GM18517 (cell line): ENCODE measurements at regions not wholly inside any gene's neighbourhood (a gene's known extent, or its start where the extent isn't known, plus 50 kb on each side); places are given as distances from the start of the nearest gene placed in this dataset.

ENCODE experiments used
- ATAC-seq: cut with Tn5 transposase; IDR thresholded peaks from one replicate; pipeline ENCODE4 v1.9.1; 2021; ENCODE audit warnings: mild to moderate bottlenecking, moderate library complexity; ENCODE audit not compliant: unreplicated experiment

DNA sequence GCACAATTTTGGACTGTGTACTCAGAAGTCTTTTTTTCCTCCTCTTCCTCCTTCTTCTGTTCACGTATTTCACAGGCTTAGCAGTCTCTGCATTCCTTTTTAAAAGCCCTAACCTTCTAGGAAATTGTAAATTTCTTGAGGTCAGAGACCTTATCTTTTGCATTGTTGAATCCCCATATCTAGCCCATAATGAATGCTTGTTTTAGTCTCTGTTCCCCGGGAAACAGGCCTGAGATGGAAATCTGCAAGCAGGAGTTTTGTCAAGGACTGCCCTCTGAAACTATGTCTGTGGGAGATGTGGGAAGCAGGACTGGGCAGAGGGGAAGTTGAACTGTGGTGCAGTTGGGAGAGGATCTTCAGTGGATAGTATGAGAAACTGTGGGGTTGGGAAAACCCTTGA is 272.2 kb upstream of the DAB1 start:
- no peak for ATAC-seq

GRCh38 chr1:57686306-57686705 is 262.4 kb upstream of the DAB1 start:
- no peak for ATAC-seq

DNA sequence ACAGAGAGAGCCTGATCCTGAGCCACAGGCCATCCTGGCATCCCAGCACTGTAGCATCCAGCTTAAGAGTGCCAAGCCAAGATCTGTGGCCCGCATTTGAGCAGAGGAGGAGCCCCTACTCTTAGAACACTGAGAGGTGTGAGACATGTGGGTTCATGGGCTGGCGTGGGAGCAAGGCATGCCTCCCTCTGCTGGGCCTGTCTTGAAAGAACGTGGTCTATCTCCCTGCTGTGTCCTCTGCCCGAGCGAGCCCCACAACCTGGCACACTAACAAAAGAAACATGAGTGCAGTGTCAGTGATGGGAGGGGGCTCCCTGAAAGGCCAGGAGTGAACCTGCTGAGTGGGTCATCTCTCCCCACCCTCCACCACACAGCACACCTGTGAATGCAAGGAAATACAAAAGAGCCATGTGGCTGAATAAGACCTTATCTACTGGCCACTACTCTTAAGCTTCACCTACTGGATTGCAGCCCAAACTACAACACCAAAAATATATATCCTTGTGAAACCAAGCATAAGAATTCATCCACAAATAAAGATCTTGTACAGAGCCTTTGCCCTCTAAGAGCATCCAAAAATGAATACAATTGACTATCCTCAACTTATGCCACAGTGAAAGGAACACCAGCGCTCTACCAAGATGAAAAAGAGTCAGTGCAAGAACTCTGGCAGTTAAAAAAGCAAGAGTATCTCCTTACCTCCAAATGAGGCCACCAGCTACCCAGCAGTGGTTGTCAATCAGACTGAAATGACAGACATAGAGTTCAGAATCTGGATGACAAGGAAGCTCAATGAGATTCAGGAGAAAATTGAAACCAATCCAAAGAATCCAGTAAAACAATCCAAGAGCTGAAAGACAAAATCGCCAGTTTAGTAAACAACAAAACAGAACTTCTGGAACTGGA is 259.4 kb upstream of the DAB1 start:
- no peak for ATAC-seq

- no peak for ATAC-seq
These were observed 254.3 kb upstream of the DAB1 start for GRCh38 chr1:57678138-57678537.

DNA sequence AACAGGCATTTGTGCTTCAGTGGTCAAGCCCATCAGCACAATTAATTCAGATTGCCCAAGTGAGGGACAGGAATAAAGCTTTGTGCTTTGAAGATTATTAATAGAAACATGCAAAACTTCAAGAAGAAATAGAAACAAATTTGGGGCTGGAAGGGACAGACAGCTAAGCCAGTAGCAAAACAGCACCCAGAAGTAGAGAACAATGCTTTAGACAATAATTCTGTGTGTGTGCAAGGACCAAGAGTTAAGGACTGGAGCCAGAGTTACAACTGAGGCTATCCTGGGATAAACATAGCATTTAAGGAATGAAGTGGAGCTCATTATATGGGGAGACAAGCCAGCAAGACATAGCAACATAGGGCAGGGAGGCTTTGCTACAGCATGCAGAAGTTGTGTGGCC is 251.9 kb upstream of the DAB1 start:
- no peak for ATAC-seq

DNA sequence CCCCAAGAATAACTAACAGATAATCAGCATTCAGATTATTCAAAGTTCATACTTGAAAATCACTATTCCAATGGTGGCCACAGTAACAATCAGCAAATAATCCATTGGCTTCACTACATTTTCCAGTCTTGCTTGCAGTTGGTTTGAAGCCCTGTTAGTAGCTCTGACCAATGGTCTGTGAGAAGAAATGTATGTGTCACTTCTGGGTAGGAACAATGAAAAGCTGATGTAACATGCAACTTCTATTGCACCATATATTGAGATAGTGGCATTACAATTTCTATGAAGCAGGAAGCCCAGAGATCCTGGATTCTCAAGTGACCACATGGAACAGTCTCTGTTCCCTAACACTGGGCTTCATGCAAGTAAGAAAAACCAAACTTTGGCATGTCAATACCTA is 250.9 kb upstream of the DAB1 start:
- ATAC-seq, result no peak

GRCh38 chr1:57672346-57673140 is 248.7 kb upstream of the DAB1 start:
- no peak for ATAC-seq

DNA sequence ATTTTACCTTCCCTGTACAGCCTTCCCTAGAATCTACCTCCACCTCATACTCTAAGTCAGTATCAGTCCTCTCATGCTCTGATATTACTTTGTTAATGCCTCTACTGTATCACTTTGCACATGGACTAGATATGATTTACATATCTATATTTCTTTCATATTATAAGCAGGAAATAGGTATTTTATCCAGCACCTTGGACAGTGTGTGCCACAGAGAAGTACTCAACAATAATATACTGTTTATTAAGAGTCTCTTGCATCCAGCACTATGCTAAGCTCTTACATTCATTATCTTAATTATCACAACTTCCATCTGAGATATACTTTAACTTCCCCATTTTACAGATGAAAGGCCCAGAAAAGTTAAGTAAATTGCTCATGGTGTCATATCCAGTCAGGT is 247.9 kb upstream of the DAB1 start:
- ATAC-seq, result no peak

- no peak for ATAC-seq
These were observed 235.9 kb upstream of the DAB1 start for GRCh38 chr1:57659804-57660203.

DNA sequence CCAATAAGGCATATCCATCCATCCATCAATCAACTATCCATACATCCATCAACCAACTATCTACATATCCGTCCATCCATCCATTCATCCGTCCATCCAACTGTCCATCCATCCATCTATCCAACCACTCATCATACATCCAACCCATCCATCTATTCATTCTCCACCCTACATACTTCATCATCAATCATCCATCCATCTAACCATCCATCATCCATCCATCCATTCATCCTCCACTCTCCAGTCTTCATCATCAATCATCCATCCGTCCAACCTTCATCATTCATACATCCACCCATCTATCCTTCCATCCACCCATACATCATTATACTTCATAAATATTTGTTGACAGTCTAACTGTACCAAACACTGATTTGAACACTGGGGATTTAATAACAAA is 231.3 kb upstream of the DAB1 start:
- no peak for ATAC-seq

GRCh38 chr1:57644667-57645066 is 220.8 kb upstream of the DAB1 start:
- no peak for ATAC-seq

DNA sequence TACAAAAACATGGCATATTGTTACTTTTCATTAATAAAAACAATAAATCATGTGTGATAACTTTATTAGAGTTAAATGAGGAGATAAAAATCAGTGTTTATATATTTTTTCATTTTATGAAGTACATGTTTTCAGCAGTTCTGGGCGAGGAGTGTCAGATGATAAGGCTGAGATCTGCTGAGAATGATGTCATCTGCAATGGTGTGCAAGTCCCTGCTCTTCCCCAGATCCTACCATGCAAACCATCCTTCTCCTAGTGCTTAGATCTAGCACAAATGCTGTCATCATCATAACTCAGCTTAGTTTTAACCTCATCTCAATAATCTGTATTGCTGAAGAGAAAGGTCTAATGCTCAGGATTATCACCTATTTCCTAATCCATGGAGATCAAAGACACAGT is 214.4 kb upstream of the DAB1 start:
- no peak for ATAC-seq

- ATAC-seq, result no peak
These were observed 213.3 kb upstream of the DAB1 start for GRCh38 chr1:57637155-57637554.

DNA sequence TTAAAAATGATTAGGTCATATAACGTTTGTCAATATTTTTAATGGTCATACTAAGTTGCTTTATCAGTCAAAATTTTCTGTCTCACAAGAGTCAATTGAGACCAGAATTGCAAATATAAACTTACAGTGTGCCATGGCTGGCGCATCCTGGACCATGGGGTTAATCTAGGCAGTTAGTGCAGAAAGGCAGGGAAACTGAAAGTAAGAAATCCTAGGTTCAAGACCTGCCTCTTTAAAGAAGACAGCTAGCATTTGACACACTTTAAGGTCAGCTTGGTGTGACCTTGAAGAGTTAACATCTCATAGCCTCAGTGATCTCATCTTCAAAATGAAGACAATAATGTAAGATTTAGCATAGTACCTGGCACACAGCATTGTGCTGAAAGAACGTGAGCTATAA is 210.0 kb upstream of the DAB1 start:
- no peak for ATAC-seq

GRCh38 chr1:57633056-57633455 is 209.2 kb upstream of the DAB1 start:
- no peak for ATAC-seq

- no peak for ATAC-seq
These were observed 208.5 kb upstream of the DAB1 start for GRCh38 chr1:57632401-57632800.

GRCh38 chr1:57627612-57628011 is 203.8 kb upstream of the DAB1 start:
- ATAC-seq, result no peak

- no peak for ATAC-seq
These were observed 200.1 kb upstream of the DAB1 start for GRCh38 chr1:57623791-57624538.

DNA sequence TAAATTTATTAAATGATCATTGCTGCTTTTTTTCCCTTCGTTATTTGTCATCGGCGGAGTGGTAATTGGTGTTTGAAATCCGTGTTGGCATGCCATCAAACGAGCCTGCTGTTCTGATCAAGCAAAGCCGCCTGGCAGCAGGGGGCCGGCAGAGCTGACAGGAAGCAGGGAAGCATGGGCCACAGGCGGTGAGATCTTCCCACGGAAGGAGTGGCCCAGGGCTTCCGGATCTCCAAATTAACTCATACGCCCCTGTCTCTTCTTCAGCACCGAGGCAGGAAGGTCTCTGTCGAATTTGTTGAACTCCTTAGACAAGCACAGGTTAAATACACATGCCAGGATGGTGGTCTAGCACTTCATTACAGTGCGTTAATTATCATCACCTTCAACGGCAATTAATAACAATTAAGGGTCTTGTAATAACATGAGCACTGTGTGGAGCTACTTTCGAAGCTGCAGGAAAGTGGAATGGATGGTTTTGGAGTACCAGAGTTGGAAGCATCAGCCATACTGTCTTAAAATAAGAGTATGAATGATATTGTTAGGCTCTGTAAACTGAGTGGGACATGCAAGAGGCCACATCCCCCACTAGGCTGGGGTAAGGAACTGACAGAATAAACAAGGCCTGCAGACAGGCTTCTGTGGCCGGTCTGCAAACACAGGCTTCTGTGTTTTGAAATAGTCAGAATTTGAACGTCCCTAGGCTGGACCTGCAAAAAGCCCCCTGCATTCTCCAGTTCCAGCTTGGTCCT is 199.4 kb upstream of the DAB1 start:
- ATAC-seq, result no peak

DNA sequence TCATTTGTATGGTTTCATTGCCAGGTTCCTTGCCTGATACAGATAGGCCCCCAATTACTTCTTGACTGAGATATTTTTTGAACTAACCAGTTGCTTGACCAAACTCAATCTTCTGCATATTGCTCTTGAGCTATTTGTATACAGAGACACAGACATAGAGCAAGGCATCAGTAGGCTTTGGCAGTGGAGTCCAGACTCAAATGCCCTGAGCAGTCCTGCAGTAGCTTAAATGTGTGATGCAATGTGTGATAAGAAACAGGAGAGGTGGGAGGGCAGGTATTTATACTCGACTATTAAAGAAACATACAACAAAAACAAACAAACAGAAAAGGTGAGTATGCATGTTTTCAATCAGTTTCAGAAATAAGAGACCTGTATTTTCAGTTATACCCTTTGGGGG is 197.9 kb upstream of the DAB1 start:
- ATAC-seq, result no peak

DNA sequence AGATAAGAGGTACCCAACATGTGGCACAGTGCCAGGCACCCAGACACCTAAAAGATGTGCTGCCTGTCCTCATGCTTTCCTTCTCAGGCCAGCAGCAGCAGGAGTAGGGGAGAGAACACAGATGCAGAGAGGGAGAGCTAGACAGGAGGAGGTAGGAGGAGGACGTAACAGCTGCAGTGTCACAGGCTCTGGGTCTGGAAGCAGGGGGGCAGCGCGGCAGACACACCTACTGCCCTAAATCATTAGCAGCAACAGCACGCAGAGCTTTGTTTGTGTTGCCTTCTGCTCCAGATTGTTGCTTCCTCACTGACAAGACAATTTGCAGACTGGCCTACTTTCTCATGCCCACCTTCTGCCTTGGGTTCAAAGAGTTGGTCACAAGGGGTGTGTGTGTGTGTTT is 196.7 kb upstream of the DAB1 start:
- no peak for ATAC-seq
